Activated CD4-positive, alpha-beta T cell treated with anti-CD3 and anti-CD28 coated beads for 36 hours (primary cell): ENCODE measurements at regions not wholly inside any gene's neighbourhood (a gene's known extent, or its start where the extent isn't known, plus 50 kb on each side); places are given as distances from the start of the nearest gene placed in this dataset.
"Not testable (repeated sequence)": the region's sequence is repeated elsewhere in the genome, so short reads cannot be mapped to it uniquely, and the experiment has no call there.

Source experiments
- ATAC-seq: fragments of 200-7000 bp; cut with Tn5 transposase; one replicate; pipeline ENCODE4 v1.10.0; 2021; ENCODE audit warnings: mild to moderate bottlenecking, moderate library complexity
- CTCF ChIA-PET: fragments of 350-600 bp; sonication (Branson Sonifier 250); formaldehyde crosslinking; loops from one replicate; lab custom pipeline; 2021; ENCODE audit warnings: antibody characterized with exemption; lab: Charles Lee
- POLR2A ChIA-PET: fragments of 350-600 bp; sonication (Branson Sonifier 250); formaldehyde crosslinking; loops from one replicate; lab custom pipeline; 2021; ENCODE audit warnings: antibody characterized with exemption, inconsistent platforms; lab: Charles Lee
- DNase-seq: peaks from one replicate; pipeline ENCODE4 v3.0.0-alpha.2; 2020
- H3K27ac Mint-ChIP-seq: one replicate; pipeline ENCODE4 v1.8.0; 2021; ENCODE audit warnings: mixed read lengths
- H3K27me3 Mint-ChIP-seq: one replicate; pipeline ENCODE4 v1.8.0; 2021; ENCODE audit warnings: mixed read lengths
- H3K36me3 Mint-ChIP-seq: one replicate; pipeline ENCODE4 v1.8.0; 2021; ENCODE audit warnings: low read depth, mixed read lengths
- H3K4me1 Mint-ChIP-seq: one replicate; pipeline ENCODE4 v1.8.0; 2021; ENCODE audit warnings: mixed read lengths
- H3K4me3 Mint-ChIP-seq: one replicate; pipeline ENCODE4 v1.8.0; 2021; ENCODE audit warnings: mild to moderate bottlenecking, moderate library complexity, mixed read lengths
- H3K9me3 Mint-ChIP-seq: one replicate; pipeline ENCODE4 v1.8.0; 2021; ENCODE audit warnings: low read depth, mixed read lengths
- intact Hi-C, 2 experiments: fragments of 100-400 bp; cut with DNase I in 1 of 2; cut with micrococcal nuclease in 1 of 2; formaldehyde crosslinking; loops; one replicate each; pipeline versions ENCODE4 v1.14.2 to v1.15.1; 2022 to 2024; cut with DNase I, micrococcal nuclease

GRCh38 chr5:158036983-158037595, 178.1 kb upstream of the CLINT1 start:
- H3K9me3 Mint-ChIP-seq, ATAC-seq, H3K27me3 Mint-ChIP-seq, DNase-seq, intact Hi-C loops, H3K27ac Mint-ChIP-seq, POLR2A ChIA-PET, CTCF ChIA-PET, H3K36me3 Mint-ChIP-seq, H3K4me3 Mint-ChIP-seq, H3K4me1 Mint-ChIP-seq: not testable (repeated sequence)

DNA sequence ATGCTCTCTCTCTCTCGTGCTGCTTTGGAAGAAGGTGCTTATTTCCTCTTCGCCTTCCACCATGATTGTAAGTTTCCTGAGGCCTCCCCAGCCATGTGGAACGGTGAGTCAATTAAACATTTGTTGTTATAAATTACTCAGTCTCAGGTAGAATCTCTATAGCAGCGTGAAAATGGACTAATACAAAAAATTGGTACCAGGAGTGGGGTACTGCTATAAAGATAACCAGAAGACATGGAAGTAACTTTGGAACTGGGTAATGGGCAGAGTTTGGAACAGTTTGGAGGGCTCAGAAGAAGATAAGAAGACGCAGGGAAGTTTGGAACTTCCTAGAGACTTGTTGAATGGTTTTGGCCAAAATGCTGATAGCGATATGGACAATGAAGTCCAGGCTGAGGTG, 175.6 kb upstream of the CLINT1 start:
- H3K9me3 Mint-ChIP-seq, CTCF ChIA-PET, POLR2A ChIA-PET, DNase-seq, intact Hi-C loops, H3K4me1 Mint-ChIP-seq, ATAC-seq, H3K4me3 Mint-ChIP-seq, H3K27ac Mint-ChIP-seq, H3K36me3 Mint-ChIP-seq: not testable (repeated sequence)
- H3K27me3 Mint-ChIP-seq = peaks cover 12% of the 10 kb centered on the region

- H3K27me3 Mint-ChIP-seq = peaks cover 14% of the 10 kb centered on the region
- POLR2A ChIA-PET = no interaction called here
- intact Hi-C loops = no loop called here
- peaks cover 4% of the 10 kb centered on the region for H3K4me1 Mint-ChIP-seq
- no peak for ATAC-seq
- H3K27ac Mint-ChIP-seq = no peak overlapping the region
- CTCF ChIA-PET = no interaction called here
- DNase-seq = no peak
- peaks cover 9% of the 10 kb centered on the region for H3K9me3 Mint-ChIP-seq
- no peak overlapping the region for H3K4me3 Mint-ChIP-seq
- no peaks in the 10 kb centered on the region for H3K36me3 Mint-ChIP-seq
Measured at GRCh38 chr5:158033724-158034123, 174.8 kb upstream of the CLINT1 start.

- intact Hi-C loops = no loop called here
- POLR2A ChIA-PET = no interaction called here
- ATAC-seq (no peak), DNase-seq (no peak)
- H3K9me3 Mint-ChIP-seq = peaks cover 9% of the 10 kb centered on the region
- peaks cover 4% of the 10 kb centered on the region for H3K4me1 Mint-ChIP-seq
- peaks cover 14% of the 10 kb centered on the region for H3K27me3 Mint-ChIP-seq
- no peak overlapping the region for H3K27ac Mint-ChIP-seq
- CTCF ChIA-PET = no interaction called here
- H3K36me3 Mint-ChIP-seq = no peaks in the 10 kb centered on the region
- H3K4me3 Mint-ChIP-seq = no peak overlapping the region
Measured at GRCh38 chr5:158033076-158033475, 174.1 kb upstream of the CLINT1 start.

- Mint-ChIP-seq H3K36me3 (no peaks in the 10 kb centered on the region), H3K27me3 (peaks cover 14% of the 10 kb centered on the region), H3K9me3 (peaks cover 9% of the 10 kb centered on the region), H3K4me1 (peaks cover 4% of the 10 kb centered on the region), H3K27ac (no peak overlapping the region), H3K4me3 (no peak overlapping the region)
- DNase-seq (peak; percentile 22), ATAC-seq (peak; percentile 23)
- intact Hi-C loops = no loop called here
- POLR2A ChIA-PET = no interaction called here
- CTCF ChIA-PET = no interaction called here
Measured at GRCh38 chr5:158032246-158032645, 173.3 kb upstream of the CLINT1 start.

DNA sequence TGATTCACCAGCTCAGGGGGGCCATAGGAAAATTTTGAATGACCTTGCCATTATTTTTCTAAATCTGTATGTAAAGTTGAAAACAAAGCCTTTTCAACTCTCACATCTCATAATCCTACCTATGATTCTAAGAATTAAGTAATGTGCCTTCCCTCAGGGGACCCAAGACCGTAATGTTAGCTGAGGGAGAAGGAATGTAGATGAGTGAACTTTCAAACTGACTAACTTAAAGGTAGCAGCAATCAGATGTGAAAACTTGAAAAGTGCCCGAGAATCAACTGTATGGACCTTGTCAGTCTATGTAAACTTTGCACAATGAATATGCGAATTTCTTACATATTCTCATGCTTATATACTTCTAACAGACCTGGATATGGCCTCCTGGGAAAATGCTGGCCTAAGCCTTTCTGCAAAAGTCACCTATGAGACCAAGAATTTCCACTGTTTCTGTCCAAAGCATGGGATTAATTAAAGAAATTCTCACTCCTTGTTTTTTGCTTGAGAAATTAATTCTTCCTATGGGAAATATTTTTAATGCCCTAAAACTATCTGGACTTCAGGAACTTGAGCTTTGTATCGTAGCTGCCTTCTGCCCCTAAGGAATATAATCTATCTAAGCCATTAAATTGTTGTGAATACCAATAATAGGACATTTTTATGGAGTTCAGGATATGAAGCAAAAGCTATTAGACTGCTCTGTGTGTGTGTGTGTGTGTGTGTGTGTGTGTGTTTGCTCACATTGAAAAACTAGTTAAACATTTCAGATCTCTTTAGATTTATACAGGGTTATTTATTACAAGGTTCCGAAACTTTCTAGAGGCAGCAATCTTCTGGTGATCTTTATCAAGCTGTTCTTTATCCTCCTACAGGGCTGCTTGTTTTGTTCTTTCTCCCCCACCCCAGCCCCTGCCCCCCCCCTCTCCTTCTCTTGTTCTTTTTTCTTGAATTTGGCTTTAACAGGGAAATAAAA, 169.1 kb upstream of the CLINT1 start:
- H3K27ac Mint-ChIP-seq = no peak overlapping the region
- ChIA-PET POLR2A (no interaction called here), CTCF (no interaction called here)
- DNase-seq (no peak), ATAC-seq (no peak)
- H3K4me1 Mint-ChIP-seq = peaks cover 4% of the 10 kb centered on the region
- no peaks in the 10 kb centered on the region for H3K36me3 Mint-ChIP-seq
- intact Hi-C loops = no loop called here
- H3K27me3 Mint-ChIP-seq = peaks cover 16% of the 10 kb centered on the region
- H3K4me3 Mint-ChIP-seq = no peak overlapping the region
- no peaks in the 10 kb centered on the region for H3K9me3 Mint-ChIP-seq

GRCh38 chr5:158026304-158027031, 167.5 kb upstream of the CLINT1 start:
- Mint-ChIP-seq H3K4me3 (no peak overlapping the region), H3K27me3 (peaks cover 15% of the 10 kb centered on the region), H3K36me3 (no peaks in the 10 kb centered on the region), H3K9me3 (no peaks in the 10 kb centered on the region), H3K4me1 (no peaks in the 10 kb centered on the region), H3K27ac (no peak overlapping the region)
- ChIA-PET POLR2A (no interaction called here), CTCF (interaction anchor here (1.0 kb wide), 1 partner anchor 12 kb away, joined by 3 read pairs; no protein-coding TSS in a partner anchor)
- DNase-seq (no peak), ATAC-seq (no peak)
- intact Hi-C loops = no loop called here

DNA sequence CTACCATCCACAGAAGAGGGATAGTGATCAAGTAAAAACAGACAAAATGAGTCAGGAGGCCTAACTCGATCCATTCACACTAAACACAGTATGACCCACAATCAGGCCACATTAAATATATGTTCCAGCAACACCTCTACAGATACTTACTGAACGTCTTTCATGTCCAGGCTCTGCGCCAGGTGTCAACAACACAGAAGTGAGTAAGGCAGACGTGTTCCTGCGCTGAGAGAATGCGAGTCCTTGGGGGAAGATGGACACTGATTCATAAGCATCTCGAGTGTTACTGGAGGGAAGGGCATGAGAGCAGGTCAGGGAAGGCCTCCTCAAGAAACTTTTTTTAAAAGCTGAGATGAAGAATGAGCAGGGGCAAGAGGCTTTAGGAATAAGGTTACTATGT, 164.3 kb upstream of the CLINT1 start:
- no peaks in the 10 kb centered on the region for H3K9me3 Mint-ChIP-seq
- intact Hi-C loops = no loop called here
- POLR2A ChIA-PET = no interaction called here
- H3K4me1 Mint-ChIP-seq = no peaks in the 10 kb centered on the region
- CTCF ChIA-PET = interaction anchor here (1.2 kb wide), 1 partner anchor 38 kb away, joined by 4 read pairs; no protein-coding TSS in a partner anchor
- DNase-seq (no peak), ATAC-seq (no peak)
- H3K27ac Mint-ChIP-seq = no peak overlapping the region
- H3K27me3 Mint-ChIP-seq = peaks cover 15% of the 10 kb centered on the region
- H3K36me3 Mint-ChIP-seq = no peaks in the 10 kb centered on the region
- no peak overlapping the region for H3K4me3 Mint-ChIP-seq

GRCh38 chr5:158022837-158023236, 163.9 kb upstream of the CLINT1 start:
- Mint-ChIP-seq H3K27me3 (peaks cover 15% of the 10 kb centered on the region), H3K27ac (no peak overlapping the region), H3K9me3 (no peaks in the 10 kb centered on the region), H3K36me3 (no peaks in the 10 kb centered on the region), H3K4me1 (no peaks in the 10 kb centered on the region), H3K4me3 (no peak overlapping the region)
- CTCF ChIA-PET = interaction anchor here (1.2 kb wide), 1 partner anchor 39 kb away, joined by 4 read pairs; no protein-coding TSS in a partner anchor
- POLR2A ChIA-PET = no interaction called here
- no peak for DNase-seq
- intact Hi-C loops = no loop called here
- ATAC-seq = no peak

DNA sequence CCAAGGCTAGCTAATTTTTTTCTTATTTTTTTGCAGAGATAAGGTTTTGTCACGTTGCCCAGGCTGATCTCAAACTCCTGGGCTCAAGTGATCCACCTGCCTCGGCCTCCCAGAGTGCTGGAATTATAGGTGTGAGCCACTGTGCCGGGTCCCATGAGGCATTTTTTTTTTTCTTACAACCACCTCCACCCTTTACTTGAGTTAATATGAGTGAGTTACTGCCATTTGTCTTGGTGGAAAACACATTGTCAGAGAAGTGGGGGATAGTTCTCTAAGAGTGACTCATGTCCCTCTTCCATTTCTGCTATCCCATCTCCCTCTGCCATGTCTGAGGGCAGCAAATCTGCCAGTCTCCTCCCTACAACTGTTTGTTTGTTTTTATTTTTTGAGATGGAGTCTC, 163.4 kb upstream of the CLINT1 start:
- Mint-ChIP-seq H3K4me1 (no peaks in the 10 kb centered on the region), H3K27me3 (peaks cover 15% of the 10 kb centered on the region), H3K9me3 (no peaks in the 10 kb centered on the region), H3K27ac (no peak overlapping the region), H3K36me3 (no peaks in the 10 kb centered on the region), H3K4me3 (no peak overlapping the region)
- ChIA-PET CTCF (interaction anchor here (0.6 kb wide), 1 partner anchor 598 kb away, joined by 3 read pairs; no protein-coding TSS in a partner anchor), POLR2A (no interaction called here)
- ATAC-seq = no peak
- intact Hi-C loops = no loop called here
- no peak for DNase-seq

DNA sequence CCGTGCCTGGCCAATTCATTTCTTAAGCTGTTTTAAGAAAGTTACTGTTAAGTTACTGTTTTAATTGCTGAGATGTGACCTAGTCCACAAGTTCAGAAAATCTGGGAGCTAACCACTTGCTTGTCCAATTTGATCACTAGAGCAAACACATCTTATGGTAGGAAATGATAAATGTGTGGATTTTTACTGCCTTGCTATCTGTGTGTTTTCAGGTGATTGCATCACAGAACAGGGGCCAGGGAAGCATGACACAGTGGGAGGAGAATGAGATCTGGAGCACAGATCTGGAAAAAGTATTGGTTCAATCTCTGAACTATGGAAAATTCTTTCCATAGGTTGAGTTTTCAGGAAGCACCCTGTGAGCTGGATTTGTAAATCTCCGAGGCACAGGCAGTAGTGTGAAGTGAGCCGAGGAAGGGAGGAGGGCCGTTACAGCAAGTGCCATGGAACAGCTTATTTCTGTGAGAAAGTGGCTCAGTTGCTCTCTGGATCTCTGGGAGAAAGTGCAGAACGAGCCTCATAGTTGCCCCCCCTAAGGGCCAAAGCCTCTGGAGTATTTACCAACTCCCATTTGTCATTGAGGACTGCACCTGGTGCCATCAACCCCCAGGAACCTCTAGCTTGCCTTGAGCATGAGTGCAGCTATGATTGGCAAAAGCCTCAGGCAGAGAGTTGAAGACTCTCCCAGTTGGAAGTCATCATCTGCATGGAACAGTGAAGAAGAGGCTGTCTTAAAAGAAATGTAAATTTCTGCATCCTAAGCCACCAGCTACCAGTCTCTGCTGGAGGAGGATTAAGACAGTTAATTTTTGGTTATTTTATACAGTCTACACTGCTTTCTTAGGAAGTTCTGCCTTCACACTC, 161.8 kb upstream of the CLINT1 start:
- Mint-ChIP-seq H3K4me3 (no peak overlapping the region), H3K27me3 (peaks cover 15% of the 10 kb centered on the region), H3K36me3 (no peaks in the 10 kb centered on the region), H3K4me1 (no peaks in the 10 kb centered on the region), H3K9me3 (no peaks in the 10 kb centered on the region), H3K27ac (no peak overlapping the region)
- no peak for ATAC-seq
- no peak for DNase-seq
- CTCF ChIA-PET = interaction anchor here (0.6 to 0.8 kb wide), 2 partner anchors 9 to 682 kb away, joined by 3 read pairs; no protein-coding TSS in a partner anchor
- intact Hi-C loops = no loop called here
- POLR2A ChIA-PET = no interaction called here
